HG03066 (cell line): ENCODE measurements at regions not wholly inside any gene's neighbourhood (a gene's known extent, or its start where the extent isn't known, plus 50 kb on each side); places are given as distances from the start of the nearest gene placed in this dataset.
"Not testable (repeated sequence)": the region's sequence is repeated elsewhere in the genome, so short reads cannot be mapped to it uniquely, and the experiment has no call there.

ENCODE experiments used
- ATAC-seq: cut with Tn5 transposase; IDR thresholded peaks from one replicate; pipeline ENCODE4 v1.9.1; 2021; ENCODE audit warnings: low read depth; ENCODE audit not compliant: unreplicated experiment

- not testable (repeated sequence) for ATAC-seq
Observed at GRCh38 chr7:67358738-67359137, 362.1 kb downstream of the TYW1 start.

- no peak for ATAC-seq
Observed at GRCh38 chr7:67359900-67360299, 363.3 kb downstream of the TYW1 start.

- ATAC-seq, result no peak
Observed at GRCh38 chr7:67361150-67361549, 364.5 kb downstream of the TYW1 start.

- ATAC-seq, result no peak
Observed at GRCh38 chr7:67364441-67365017, 367.9 kb downstream of the TYW1 start.

DNA sequence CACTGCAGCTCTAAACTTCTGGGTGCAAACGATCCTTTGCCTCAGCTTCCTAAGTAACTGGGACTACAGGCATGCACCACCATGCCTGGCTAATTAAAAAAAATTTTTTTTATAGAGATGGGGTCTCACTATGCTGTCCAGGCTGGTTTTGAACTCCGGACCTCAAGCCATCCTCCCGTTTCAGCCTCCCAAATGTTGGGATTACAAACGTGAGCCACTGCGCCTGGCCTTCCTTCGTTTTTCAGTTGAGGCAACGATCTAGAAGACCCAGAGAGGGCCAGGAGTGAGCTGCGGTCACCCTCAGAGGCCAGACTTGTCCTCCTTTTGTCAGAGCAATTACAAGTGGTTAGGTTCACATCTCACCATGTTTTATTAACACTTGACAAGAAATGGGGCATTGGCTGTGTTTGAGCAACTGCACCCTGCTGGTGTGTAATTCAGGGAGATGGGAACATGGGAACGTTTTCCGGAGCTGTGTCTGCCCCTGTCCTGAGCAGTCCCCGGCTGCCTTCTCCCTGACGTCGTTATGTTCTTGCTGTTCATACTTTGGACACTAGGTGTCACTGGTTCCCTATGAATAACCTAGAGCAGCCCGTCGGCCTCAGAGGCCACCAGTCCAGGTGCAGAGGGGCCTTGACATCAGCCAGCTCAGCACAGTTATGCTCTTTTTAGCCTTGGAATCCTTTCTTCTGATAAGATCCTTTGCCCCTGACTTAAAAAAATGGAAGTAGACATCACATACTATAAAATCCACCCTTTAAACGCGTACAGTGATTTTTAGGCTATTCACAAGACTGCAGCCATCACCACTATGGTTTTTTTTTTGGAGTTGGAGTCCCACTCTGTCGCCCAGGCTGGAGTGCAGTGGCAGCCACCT lies 375.0 kb downstream of the TYW1 start:
- ATAC-seq, result peak; percentile 85

- not testable (repeated sequence) for ATAC-seq
Observed at GRCh38 chr7:67373389-67373788, 376.8 kb downstream of the TYW1 start.

DNA sequence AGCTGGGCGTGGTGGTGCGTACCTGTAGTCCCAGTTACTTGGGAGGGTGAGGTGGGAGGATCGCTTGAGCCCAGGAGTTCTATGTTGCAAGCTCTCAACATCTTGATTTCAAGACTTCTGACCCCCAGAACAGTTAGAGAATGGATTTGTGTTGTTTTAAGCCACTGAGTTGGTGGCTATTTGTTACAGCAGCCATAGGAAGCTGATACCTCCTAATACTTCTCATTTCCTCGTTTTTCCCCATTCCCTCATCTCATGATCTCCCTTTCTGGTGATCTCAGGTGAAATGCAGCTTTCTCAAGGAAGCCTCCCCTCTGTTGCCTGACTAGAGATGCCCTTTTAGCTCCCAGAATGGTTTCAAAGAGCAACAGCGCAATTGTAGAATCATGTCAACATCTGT lies 378.8 kb downstream of the TYW1 start:
- no peak for ATAC-seq

DNA sequence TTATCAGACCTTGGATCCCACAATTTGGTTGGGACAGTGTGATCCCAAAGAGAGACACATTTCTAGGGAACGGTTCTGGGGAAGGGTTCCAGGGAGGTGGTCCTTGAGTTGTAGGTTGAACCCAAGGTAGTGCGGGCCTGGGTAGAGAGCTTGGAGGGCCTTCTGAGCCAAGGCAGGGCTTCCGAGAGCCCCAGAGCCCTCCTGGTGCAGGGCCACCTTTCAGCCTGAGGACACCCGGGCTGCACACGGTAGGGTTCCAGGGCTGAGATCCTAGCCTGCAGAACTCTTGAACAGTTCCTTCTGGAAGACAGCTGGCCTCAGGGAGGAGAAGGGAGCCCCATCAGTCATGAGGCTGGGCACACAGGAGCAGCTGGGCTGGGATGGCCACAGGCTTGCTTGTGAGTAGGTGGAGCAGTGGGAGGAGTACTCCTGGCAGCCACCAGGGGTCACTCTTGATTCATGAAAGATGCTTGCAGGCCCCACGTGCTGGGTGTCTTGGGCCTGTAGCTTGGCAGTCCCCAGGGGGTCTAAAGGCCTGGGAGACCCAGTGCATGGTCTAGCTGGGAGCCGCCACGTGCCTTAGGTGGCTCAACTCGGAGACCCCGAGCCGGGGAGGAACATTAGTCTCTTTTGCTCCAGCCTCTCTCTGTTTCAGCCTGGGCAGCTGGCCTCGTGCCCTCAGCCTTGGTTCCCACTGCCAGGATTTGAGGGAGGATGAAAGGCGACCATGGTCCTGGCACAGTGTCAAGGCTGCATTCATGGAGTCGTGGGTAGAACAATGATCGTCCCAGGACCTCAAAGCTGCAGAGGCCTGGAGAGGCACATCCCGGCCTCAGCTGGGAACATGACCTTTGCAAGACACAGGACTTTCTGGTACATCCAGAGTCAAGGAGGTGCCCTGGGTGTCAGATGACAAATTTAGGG lies 381.6 kb downstream of the TYW1 start:
- ATAC-seq, result peak; percentile 97

- no peak for ATAC-seq
Observed at GRCh38 chr7:67380326-67380725, 383.7 kb downstream of the TYW1 start.

DNA sequence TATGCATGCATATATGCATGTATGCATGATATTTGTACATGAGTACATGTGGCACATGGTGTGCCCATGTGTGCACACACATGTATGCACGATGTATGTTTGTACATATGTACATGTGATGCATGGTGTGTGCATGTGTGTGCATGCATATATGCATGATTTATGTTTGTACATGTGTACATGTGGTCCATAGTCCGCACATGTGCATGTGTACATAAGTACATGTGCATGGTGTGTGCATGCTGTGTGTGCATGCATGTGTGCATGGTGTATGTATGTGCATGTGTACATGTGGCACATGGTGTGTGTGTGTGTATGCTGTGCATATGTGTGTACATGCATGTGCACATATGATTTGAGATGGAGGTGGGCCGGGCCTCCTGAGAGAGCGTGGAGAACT lies 384.2 kb downstream of the TYW1 start:
- no peak for ATAC-seq

DNA sequence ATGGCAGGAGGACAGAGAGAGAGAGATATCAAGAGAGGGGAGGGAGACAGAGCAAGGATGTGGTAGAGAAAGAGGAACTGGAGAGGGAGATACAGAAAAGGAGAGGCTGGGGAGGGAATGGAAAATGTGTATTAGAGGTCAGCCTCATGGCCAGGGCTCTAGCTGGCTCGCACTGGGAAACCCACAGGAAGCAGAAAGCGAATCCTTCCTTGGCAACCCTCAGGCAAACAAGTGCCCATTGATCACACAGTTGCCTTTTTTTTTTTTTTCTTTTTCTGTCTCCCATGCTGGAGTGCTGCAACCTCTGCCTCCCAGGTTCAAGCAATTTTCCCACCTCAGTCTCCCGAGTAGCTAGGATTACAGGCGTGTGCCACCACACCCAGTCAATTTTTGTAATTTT lies 391.2 kb downstream of the TYW1 start:
- no peak for ATAC-seq

- ATAC-seq, result no peak
Observed at GRCh38 chr7:67391168-67391567, 394.5 kb downstream of the TYW1 start.

DNA sequence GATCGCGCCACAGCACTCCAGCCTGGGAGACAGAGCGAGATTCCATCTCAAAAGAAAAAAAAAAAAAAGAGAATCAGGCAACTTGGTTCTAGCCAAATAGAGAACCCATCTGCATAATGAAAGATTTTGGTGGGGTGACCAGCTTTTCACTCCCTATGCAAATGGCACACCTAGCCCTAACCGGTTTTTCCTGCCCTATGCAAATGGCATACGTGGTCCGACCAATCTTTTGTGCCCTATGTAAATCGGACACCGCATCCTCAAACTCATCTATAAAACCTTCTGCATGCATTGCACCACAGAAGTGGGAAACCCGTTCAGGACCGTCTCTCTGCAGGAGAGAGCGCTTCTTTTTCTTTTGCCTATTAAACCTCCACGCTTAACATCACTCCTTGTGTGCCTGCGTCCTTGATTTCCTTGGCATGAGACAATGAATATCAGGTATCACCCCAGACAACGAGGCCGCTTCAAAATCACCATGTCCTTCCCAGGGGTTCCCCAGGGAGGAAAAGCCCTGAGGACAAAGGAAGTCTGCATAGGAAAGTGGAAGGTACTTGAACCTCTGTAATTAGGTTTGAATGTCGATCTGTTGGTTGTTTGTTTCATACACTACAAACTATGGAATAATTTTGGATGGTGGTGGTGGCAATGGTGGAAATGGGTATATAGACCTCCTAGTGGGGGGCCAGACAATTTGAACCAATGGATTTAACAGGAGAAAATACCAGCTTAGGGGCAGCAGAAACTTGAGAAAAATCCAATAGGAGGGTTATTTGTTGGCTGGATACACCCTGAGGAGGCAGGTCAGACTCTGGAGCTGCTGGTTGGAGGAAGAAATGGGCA lies 396.2 kb downstream of the TYW1 start:
- no peak for ATAC-seq

DNA sequence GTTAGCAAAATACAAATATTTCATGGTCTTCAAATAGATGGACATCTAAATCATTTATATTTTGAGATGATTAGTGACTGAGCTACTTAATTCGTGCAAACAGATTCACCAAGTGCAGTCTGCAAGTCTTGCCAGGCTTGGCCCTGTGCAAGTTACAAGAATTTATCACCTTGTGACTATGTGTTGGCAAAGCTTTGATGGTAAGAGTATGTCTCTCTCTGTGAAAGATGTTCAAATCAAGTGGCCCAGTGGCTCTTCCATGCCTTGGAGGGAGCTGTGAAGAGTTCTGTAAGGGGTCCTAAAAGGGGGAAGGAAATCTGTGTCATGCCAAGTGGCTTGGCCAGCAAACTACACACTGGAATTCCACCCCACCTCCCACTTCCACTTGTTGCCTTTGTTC lies 397.3 kb downstream of the TYW1 start:
- no peak for ATAC-seq

DNA sequence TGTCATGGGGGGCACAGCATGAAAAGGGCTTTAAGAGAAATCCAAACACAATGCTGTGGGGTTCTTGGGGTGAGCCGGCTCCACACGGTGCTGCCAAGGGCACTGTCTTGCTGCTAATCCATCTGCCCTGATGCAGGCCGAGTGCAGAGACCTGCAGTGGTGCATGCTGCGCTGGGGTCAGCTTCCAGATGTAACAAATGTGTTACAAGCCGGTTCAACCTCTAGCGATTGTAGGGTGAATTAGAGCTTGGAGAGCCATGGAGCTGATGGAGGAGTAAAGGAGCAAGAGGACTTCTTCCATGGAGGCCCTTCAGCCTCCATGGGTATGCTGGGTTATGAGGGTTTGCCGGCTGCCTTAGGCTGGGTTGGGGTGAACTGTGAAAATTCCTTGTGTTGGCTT lies 402.3 kb downstream of the TYW1 start:
- ATAC-seq, result no peak

GRCh38 chr7:67401492-67401891 lies 404.9 kb downstream of the TYW1 start:
- no peak for ATAC-seq

DNA sequence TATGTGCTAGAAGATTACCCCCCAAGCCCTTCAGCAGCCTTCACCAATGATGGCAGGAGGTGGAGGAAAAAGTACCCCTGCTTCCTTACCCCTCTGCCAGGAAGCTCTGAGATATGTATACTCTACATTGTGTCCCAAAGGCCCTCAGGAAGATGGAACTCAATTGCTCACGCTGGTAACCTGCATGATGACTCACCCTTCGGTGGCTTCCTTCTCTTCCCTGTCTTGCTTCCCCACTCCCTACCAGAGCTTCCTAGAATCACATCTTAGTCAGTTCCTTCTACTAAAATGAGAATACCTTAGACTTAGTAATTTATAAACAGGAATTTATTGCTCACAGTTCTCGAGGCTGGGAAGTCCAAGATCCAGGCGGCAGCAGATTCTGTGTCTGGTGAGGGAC lies 405.6 kb downstream of the TYW1 start:
- no peak for ATAC-seq

- no peak for ATAC-seq
Observed at GRCh38 chr7:67406976-67407375, 410.3 kb downstream of the TYW1 start.

GRCh38 chr7:67407392-67408071 lies 410.9 kb downstream of the TYW1 start:
- no peak for ATAC-seq

DNA sequence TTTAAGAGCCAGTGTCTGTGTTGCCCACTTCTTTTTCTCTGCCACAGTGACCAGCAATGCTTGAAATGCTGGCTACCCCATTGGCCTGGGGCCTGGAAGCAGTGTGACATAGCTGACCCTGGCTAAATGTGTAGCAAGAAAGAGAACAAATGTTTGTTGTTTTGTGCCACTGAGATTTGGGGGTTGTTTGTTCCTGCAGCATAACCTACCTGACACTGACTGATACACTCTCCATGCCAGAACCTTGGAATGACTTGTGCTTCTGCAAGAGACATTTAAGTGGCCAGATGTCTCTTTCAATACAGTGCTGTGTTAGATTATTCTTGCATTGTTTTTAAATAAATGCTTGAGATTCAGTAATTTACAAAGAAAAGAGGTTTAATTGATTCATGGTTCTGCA lies 411.5 kb downstream of the TYW1 start:
- no peak for ATAC-seq
